NCI-H2196 (cell line): ENCODE measurements at regions not wholly inside any gene's neighbourhood (a gene's known extent, or its start where the extent isn't known, plus 50 kb on each side); places are given as distances from the start of the nearest gene placed in this dataset.

Experiments used
- DNase-seq: peaks from one replicate; lab custom pipeline; 2025; ENCODE audit not compliant: unreplicated experiment; lab: John Stamatoyannopoulos, UW

GRCh38 chr4:121277194-121278105 lies 103.4 kb downstream of the QRFPR start:
- DNase-seq: no peak

DNA sequence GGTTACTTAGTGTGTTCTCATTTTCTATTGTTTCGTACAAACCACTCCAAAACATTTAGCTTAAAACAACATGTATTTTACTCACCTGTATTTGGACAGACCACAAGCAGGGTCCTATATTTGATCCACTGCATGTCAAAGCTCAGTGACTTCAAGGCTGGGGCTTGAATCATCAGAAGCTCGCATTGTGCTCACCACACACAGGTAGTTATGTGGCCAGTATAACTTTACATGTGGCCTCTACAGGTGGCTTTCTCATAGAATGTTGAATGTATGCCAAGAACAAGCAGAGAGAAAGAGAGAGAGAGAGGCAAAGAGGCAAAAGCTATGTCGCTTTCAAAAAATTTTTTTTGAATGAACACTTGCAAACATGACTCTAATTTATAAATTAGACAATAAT lies 107.6 kb downstream of the QRFPR start:
- no peak for DNase-seq

DNA sequence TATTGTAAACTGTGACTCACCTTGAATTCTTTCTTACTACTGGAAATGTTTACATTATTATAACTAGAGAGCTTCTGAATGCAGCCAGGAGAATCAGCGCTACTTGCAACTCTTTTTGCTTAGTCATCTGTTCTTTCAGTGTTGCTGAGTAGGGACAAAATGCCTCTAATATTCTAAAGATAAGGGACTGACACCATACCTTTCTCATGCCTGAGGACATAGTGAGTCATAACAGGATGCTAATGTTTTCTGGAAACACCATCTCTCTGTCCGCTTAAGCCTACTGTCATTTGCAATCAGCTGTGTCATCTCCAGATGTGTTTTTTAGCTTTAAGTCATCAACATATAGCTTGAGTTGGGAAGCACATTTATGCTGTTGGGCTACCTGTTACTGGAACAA lies 108.3 kb downstream of the QRFPR start:
- DNase-seq: no peak

- no peak for DNase-seq
These were observed 106.3 kb upstream of the TNIP3 start for GRCh38 chr4:121270389-121270788.

- no peak for DNase-seq
These were observed 104.9 kb upstream of the TNIP3 start for GRCh38 chr4:121269001-121269400.

DNA sequence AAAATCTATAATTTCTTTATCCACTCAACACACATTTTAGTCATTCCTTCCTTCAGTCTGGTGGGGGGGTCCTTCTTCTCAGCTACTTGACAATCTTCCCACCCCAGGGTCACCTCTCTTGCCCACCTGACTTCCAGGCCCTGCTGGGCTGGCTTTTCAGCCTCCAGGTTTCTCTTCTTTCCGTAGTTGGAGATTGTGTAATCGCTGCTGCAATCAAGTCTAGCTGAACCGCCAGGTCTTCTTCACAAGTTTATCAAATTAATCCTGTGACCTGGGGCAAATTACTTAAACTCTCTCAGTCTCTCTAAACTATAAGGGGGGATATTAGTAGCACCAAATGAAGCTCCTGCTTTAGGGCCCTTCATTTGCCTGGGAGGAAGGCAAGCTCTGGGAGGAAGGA lies 102.9 kb upstream of the TNIP3 start:
- DNase-seq: no peak

DNA sequence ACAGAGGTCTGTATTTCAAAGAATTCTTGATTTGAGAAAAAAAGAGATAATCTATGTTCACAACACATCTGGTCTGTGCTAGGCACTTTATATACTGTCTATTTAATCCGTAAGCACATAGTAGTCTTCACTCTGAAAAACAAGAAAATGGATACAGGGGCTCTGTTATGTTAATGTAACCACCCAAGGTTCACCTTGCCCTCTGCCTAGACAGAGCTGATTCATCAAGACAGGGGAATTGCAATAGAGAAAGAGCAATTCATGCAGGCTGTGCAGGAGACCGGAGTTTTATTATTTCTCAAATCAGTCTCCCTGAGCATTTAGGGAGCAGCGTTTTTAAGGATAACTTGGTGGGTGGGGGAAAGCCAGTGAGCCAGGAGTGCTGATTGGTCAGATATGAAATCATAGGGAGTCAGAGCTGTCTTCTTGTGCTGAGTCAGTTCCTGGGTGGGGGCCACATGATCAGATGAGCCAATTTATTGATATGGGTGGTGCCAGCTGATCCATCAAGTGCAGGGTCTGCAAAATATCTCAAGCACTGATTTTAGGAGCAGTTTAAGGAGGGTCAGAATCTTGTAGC lies 92.9 kb upstream of the TNIP3 start:
- no peak for DNase-seq

GRCh38 chr4:121255986-121256750 lies 92.0 kb upstream of the TNIP3 start:
- DNase-seq: no peak

- DNase-seq: no peak
These were observed 89.8 kb upstream of the TNIP3 start for GRCh38 chr4:121253961-121254360.

DNA sequence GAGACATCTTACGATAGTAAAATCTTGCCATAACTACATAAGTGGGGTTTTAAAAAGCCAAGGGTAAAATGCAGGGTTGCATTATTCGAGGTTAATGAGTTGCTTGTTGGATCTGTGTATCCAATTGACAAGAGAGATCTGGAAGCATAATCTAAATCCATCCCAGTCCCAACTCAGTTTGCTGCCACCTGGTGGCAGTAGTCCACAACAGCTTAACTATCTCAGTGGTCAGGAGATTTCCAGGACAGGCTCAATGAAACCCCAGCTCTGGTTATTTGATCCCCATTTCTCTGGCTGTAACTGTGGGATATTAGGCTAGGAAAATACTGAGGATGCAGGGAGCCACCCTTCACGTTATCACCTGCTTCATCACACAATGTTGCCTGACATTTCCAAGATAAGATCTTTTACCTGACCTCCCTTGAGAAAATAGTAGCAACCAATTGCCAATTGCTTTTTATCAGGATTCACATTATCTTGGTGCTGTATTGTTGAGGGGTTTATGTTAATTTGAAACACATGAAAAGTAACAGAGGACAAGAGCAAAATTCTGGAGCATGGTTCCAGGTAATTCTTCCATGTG lies 88.2 kb upstream of the TNIP3 start:
- DNase-seq: peak; percentile 59

- no peak for DNase-seq
These were observed 84.6 kb upstream of the TNIP3 start for GRCh38 chr4:121248747-121249146.

DNA sequence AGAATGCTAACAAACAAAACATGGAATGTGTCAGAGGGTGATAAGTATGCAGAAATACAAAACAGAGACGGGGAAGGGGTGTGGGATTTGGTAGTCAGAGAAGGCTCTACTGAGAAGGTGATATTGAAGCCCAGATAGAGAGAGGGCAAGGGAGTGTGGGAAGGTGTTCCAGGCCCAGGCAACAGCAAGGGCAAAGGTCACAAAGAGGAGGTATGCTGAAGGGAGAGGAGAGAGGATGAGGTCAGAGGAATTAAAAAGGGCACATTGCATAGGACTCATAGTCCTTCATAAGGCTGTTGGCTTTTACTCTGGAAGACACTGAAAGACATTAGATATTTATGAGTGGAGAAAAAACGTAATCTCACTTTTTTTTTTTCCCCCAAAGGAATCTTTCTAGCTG lies 82.6 kb upstream of the TNIP3 start:
- DNase-seq: no peak

DNA sequence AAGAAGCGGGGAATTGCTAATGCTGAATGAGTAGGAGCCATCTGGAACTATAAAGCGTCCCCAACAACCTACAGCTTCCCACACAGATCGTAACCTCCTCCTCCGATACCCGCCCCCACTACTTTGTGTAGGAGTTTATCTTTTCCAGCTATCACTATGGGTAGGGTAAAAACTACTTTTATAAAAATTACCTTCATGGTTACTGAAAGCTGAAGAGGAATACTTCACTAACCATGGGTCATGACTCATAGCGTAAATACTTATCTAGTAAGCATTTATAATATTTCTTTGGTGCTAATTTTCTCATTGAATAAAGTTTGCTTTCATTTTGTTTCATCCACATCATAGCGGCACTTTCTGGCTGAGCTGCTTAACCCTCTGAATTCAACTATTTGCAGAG lies 79.4 kb upstream of the TNIP3 start:
- DNase-seq: no peak

DNA sequence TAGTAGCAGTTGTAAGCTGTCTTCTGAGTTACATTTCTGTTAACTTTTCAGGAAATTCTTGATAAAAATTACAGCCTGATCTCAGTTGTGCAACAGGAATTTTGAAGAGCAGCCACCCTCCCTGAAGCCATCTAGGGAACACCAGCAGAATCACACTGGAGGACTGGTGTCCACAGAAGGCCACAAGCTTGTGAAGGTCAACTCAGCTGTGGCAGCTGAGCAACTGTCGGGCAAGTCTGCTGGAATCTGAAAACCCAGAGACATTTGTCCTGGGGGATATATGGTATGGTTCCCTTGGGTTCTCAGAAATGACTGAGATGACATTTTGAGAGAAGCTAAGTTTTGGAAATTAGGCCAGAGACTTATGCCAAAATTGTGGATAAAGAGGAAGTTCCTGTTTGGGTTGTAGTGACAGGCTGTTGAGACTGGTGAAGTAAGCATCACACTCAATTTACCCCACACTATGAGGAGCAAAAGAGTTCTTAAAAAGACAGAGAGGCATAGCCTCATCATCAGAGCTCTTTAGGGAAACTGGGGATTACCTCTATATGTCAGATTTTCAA lies 78.1 kb upstream of the TNIP3 start:
- DNase-seq: no peak

GRCh38 chr4:121239951-121240350 lies 75.8 kb upstream of the TNIP3 start:
- no peak for DNase-seq

- no peak for DNase-seq
These were observed 74.3 kb upstream of the TNIP3 start for GRCh38 chr4:121238461-121238860.

DNA sequence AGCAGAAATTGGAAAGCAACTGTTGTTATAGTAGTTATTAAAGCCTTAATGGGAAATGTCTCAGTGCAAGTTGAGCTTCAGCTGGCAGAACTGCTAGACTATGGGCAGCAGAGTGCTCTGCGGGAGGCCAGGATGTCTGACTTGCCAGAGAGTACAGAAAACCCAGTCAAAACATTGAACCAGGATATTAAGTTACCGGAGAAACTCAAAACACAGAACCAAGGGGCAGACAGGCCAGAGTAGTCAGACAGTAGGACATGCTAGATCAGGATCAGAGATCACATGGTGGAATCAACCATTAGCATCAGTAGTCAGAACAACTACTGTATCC lies 72.9 kb upstream of the TNIP3 start:
- no peak for DNase-seq

- no peak for DNase-seq
These were observed 72.4 kb upstream of the TNIP3 start for GRCh38 chr4:121236353-121237068.

GRCh38 chr4:121233982-121234381 lies 69.9 kb upstream of the TNIP3 start:
- no peak for DNase-seq

DNA sequence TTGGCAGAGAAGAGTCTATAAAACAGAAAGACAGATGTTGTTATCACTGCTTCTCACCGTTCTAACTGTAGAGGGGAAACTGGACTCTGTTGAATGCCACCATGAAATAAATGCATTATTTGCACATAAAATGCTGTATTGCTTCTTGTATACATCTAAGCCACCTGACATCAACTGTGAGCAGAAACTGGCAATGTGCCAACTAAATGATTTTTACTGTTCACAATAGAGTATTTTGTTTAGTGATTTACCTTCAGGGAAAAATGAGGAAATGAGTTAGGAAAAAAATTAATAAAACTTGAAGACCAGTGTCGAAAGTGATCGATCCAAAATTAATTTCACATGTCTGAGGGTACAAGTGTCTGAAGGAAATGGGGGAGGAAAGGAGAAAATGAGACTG lies 65.9 kb upstream of the TNIP3 start:
- DNase-seq: no peak

DNA sequence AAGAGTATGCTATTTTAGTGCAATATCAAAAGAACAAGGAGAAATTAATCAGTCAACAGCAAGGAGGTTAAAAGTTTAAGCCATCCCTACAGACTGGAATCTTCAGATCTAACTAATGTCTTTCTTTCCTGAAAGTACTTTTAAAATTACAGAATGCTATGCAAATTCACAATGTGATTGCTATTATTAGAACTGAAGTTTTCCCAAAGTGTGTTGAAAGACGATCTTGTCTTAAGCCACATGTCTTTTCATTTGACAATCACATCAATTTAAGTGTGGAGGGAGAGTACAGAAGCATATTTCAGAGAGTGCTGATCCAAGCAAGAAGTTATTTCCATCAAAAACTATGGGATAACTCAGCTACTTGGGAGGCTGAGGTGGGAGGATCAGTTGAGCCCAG lies 64.7 kb upstream of the TNIP3 start:
- no peak for DNase-seq
